RWPE2 (cell line): ENCODE measurements at regions not wholly inside any gene's neighbourhood (a gene's known extent, or its start where the extent isn't known, plus 50 kb on each side); places are given as distances from the start of the nearest gene placed in this dataset.

Experiments used
- ATAC-seq: fragments of 200-7000 bp; cut with Tn5 transposase; 3 replicates; pipeline ENCODE4 v1.9.1; 2021; ENCODE audit warnings: low read depth
- DNase-seq: peaks from one replicate; pipeline ENCODE4 v3.0.0-alpha.2; 2020; ENCODE audit warnings: low spot score
- H3K27ac ChIP-seq: fragments of 450-650 bp; 2 replicates; pipeline ENCODE4 v1.5.1; 2017; ENCODE audit warnings: mild to moderate bottlenecking; ENCODE audit not compliant: poor library complexity, severe bottlenecking
- H3K27me3 ChIP-seq: fragments of 250-450 bp; sonication (Bioruptor Pico); 2 replicates; pipeline ENCODE4 v1.5.1; 2021; ENCODE audit warnings: mild to moderate bottlenecking, moderate library complexity; ENCODE audit not compliant: insufficient read depth, poor library complexity, severe bottlenecking
- H3K36me3 ChIP-seq: fragments of 250-450 bp; sonication (Bioruptor Pico); 2 replicates; pipeline ENCODE4 v1.5.1; 2020; ENCODE audit warnings: low read depth, mild to moderate bottlenecking, moderate library complexity
- H3K4me1 ChIP-seq: fragments of 250-450 bp; sonication (Bioruptor Pico); 2 replicates; pipeline ENCODE4 v1.5.1; 2021; ENCODE audit warnings: mild to moderate bottlenecking, moderate library complexity; ENCODE audit not compliant: insufficient read depth, poor library complexity, severe bottlenecking
- H3K4me3 ChIP-seq: fragments of 250-450 bp; sonication (Bioruptor Pico); 2 replicates; pipeline ENCODE4 v1.5.1; 2021; ENCODE audit warnings: mild to moderate bottlenecking, moderate library complexity; ENCODE audit not compliant: severe bottlenecking
- H3K9me3 ChIP-seq: fragments of 250-450 bp; sonication (Bioruptor Pico); 2 replicates; pipeline ENCODE4 v1.5.1; 2021; ENCODE audit warnings: mild to moderate bottlenecking, moderate library complexity; ENCODE audit not compliant: severe bottlenecking
- TF ChIP-seq, protein P1 (sequence below): fragments of 450-650 bp; IDR thresholded peaks from one replicate; pipeline ENCODE4 v1.5.1; 2017; ENCODE audit warnings: mild to moderate bottlenecking, moderate library complexity; ENCODE audit not compliant: poor library complexity, severe bottlenecking

DNA sequence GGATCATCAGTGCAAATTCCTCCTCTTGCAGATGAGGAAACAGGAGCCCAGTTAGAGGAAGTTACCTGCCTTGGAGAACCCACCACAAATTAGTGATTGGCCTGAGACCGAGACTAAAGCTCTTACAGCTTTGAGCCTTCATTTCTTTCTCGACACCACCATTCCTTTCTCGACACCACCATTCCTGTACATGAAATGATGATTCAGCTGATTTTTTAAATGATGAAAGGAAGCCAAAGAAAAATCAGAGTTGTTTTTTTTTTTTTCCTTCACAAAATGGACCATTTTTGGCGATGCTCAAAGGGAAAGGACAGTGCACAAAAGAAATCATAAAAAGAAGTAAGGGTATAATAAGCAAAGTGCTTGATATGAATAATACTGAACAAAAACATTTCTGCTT is 1080.2 kb upstream of the AUTS2 start:
- Histone ChIP-seq H3K4me1 (no peaks in the 10 kb centered on the region), H3K27ac (no peak overlapping the region), H3K9me3 (no peaks in the 10 kb centered on the region), H3K36me3 (no peaks in the 10 kb centered on the region), H3K4me3 (no peak overlapping the region), H3K27me3 (no peaks in the 10 kb centered on the region)
- ATAC-seq (no peak), DNase-seq (no peak)
- TF ChIP-seq, protein P1, sequence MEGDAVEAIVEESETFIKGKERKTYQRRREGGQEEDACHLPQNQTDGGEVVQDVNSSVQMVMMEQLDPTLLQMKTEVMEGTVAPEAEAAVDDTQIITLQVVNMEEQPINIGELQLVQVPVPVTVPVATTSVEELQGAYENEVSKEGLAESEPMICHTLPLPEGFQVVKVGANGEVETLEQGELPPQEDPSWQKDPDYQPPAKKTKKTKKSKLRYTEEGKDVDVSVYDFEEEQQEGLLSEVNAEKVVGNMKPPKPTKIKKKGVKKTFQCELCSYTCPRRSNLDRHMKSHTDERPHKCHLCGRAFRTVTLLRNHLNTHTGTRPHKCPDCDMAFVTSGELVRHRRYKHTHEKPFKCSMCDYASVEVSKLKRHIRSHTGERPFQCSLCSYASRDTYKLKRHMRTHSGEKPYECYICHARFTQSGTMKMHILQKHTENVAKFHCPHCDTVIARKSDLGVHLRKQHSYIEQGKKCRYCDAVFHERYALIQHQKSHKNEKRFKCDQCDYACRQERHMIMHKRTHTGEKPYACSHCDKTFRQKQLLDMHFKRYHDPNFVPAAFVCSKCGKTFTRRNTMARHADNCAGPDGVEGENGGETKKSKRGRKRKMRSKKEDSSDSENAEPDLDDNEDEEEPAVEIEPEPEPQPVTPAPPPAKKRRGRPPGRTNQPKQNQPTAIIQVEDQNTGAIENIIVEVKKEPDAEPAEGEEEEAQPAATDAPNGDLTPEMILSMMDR = no peak

DNA sequence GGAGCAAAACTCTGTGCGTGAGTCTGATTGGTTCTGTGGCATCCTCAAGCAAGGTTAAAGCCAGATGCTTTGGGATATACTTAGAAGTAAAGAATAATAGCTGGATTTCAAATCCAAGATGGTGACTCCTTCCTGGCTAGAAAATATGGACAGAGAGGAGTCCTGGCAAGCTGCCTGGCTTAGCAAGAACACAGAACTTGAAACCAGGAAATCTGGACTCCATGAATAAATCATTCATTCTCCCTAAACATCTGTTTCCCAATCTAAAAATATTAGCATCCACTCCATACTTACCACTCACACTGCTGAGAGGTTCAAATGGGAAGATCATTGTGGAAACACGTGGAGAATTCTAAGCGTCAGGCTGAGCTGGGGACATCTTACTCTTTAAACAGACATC is 1074.1 kb upstream of the AUTS2 start:
- H3K27me3 ChIP-seq = no peaks in the 10 kb centered on the region
- no peaks in the 10 kb centered on the region for H3K4me1 ChIP-seq
- DNase-seq (no peak), ATAC-seq (no peak)
- H3K27ac ChIP-seq = no peak overlapping the region
- no peak overlapping the region for H3K4me3 ChIP-seq
- TF ChIP-seq, protein P1 = no peak
- no peaks in the 10 kb centered on the region for H3K36me3 ChIP-seq
- no peaks in the 10 kb centered on the region for H3K9me3 ChIP-seq

DNA sequence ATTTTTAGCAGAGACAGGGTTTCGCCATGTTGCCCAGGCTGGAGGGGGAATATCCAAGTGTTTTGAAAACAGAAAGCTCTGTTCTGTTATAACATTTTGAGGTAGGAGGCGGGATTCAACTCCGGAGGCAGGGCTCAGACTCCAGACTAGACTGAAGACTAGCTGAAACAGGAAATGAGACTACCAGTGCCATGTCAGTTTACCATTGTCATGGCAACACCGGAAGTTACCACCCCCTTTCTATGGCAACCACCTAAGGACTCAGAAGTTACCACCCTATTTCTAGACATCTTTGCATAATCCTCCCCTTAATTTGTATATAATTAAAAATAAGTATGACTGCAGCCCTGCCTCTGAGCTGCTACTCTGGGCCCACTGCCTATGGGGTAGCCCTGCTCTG is 1069.1 kb upstream of the AUTS2 start:
- H3K9me3 ChIP-seq = no peaks in the 10 kb centered on the region
- no peak for ATAC-seq
- H3K4me3 ChIP-seq = no peak overlapping the region
- no peak for DNase-seq
- H3K27ac ChIP-seq = no peak overlapping the region
- no peaks in the 10 kb centered on the region for H3K27me3 ChIP-seq
- H3K36me3 ChIP-seq = no peaks in the 10 kb centered on the region
- no peaks in the 10 kb centered on the region for H3K4me1 ChIP-seq
- TF ChIP-seq, protein P1 = no peak

DNA sequence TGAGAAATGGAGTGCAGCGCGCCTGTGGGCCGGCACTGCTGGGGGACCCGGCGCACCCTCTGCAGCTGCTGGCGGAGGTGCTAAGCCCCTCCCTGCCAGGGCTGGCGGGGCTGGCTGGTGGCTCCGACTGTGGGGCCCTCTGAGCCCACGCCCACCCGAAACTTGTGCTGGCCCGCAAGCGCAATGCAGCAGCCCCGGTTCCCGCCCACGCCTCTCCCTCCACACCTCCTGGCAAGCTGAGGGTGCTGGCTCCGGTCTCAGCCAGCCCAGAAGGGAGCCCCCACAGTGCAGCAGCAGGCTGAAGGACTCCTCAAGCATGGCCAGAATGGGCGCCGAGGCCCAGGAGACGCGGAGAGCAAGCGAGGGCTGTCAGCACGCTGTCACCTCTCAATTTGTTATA is 1063.0 kb upstream of the AUTS2 start:
- H3K4me1 ChIP-seq = no peaks in the 10 kb centered on the region
- H3K27ac ChIP-seq = no peak overlapping the region
- H3K4me3 ChIP-seq = no peak overlapping the region
- peaks cover 5% of the 10 kb centered on the region for H3K9me3 ChIP-seq
- TF ChIP-seq, protein P1 = no peak
- ATAC-seq (no peak), DNase-seq (no peak)
- H3K27me3 ChIP-seq = no peaks in the 10 kb centered on the region
- no peaks in the 10 kb centered on the region for H3K36me3 ChIP-seq

DNA sequence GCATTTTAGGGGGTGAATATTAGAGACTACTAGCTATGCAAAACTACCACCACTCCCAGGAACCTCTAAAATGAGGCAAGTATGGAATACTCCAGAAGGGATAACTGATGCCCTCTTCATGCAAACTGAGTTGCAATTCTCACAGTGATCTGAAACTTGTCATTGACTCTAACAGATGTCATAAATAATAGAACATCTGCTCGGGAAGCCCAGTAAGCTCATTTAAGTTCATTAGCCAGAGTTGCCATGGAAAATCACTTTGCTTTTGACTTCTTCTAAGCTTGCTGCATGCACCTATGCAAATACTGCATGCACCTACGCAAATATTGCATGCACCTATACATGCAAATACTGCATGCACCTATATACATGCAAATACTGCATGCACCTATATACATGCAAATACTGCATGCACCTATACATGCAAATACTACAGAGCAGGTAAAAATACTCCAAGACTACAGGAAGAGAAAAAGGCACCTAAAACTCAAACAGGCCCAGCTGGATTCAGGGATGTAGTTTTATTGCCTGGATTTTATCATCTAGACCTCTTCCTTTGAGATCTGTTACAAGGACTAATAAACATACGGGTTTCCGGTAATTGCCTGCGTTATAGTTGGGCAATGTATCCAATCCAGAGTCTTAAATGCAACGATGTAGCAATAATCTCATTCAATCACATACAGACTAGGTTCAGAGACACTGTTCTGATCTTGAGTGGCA is 1061.1 kb upstream of the AUTS2 start:
- TF ChIP-seq, protein P1 = no peak
- Histone ChIP-seq H3K9me3 (peaks cover 5% of the 10 kb centered on the region), H3K27ac (no peak overlapping the region), H3K27me3 (no peaks in the 10 kb centered on the region), H3K4me1 (no peaks in the 10 kb centered on the region), H3K36me3 (no peaks in the 10 kb centered on the region), H3K4me3 (no peak overlapping the region)
- ATAC-seq (no peak), DNase-seq (no peak)
